ENCODE measurements at regions not wholly inside any gene's neighbourhood (a gene's known extent, or its start where the extent isn't known, plus 50 kb on each side); places are given as distances from the start of the nearest gene placed in this dataset.

GRCh38 chr7:106381252-106381651 lies 96.5 kb upstream of the NAMPT start:
- TF ChIP-seq CTCF (IDR thresholded peaks at IDR 0.05; ENCODE audit: low read depth, low read length) = no peak
- DNase-seq (ENCODE audit: extremely low read depth, low read depth) = no peak

DNA sequence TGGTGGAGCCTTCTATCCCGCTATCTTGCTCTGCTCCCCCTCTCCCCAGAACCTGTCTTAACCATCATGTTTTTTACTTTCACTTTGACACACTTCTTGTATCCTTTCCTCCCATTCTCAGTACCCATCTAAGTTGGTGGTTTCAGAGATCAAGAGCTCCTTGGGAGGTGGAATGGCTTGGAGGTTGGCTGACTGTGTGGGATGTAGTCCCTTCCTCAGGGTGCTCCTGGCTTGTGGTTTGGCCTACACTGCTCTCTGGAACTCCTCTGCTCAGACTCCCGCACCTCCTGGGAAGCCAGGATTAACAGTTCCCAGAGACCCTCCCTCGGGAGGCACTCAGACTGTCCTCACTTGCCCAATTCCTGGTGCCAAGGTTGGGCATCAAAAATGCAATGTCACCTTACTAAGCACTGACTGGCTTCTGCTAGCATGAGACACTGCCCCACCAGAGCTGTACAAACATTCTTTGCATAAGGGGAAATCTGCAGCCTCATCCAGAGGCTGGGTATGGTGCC lies 93.1 kb upstream of the NAMPT start:
- no peak for TF ChIP-seq CTCF (IDR thresholded peaks at IDR 0.05; ENCODE audit: low read depth, low read length)
- DNase-seq (ENCODE audit: extremely low read depth, low read depth) = no peak

DNA sequence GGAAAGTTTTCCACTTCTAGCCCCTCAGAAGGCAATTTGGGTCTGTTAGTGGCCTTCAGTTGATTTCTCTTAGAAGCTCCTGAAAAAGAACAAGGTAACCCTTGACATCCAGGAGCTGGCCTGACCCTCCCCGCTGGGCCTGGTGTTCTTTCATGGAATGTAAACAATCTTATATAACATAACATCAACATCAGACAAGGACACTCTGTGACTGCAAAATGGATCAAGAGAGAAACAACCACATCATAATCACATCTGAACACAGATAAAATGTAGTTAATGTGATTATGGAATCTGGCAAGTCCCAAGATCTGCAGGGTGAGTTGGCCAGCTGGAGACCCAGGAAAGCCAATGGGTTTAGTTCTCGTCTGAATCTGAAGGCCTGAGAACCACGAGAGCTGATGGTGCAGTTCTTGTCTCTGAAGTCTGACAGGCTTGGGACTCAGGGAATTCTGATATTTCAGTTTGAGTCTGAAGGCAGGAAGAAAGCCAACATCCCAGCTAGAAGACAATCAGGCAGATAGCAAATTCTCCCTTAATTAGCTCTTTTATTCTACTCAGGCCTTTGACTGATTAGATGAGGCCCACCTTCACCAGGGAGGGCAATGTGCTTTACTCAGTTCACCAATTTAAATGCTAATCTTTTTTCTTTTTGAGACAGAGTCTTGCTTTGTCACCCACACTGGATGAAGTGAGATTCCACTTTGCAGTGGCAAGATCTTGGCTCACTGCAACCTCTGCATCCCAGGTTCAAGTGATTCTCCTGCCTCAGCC lies 91.4 kb upstream of the NAMPT start:
- no peak for TF ChIP-seq CTCF (IDR thresholded peaks at IDR 0.05; ENCODE audit: low read depth, low read length)
- DNase-seq (ENCODE audit: extremely low read depth, low read depth) = no peak

DNA sequence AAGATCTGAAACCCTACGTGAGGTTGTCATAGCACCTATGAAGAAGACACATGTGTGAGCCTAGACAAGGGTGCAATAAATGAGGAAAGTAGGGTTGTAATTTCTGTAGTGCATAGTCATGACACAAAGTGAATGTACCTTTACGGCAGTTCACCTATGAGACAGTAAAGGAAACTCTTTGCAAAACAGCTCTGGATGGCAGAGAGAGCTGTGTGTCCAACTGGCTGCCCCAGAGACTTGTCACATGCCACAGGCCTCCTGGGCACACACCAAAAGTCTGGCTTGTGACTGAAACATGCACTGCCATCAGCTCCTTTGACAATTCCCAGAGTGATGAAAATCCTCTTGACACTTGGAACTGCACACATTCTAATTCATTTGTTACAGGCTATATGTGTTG lies 90.7 kb upstream of the NAMPT start:
- TF ChIP-seq CTCF (IDR thresholded peaks at IDR 0.05; ENCODE audit: low read depth, low read length) = no peak
- DNase-seq (ENCODE audit: extremely low read depth, low read depth) = no peak

DNA sequence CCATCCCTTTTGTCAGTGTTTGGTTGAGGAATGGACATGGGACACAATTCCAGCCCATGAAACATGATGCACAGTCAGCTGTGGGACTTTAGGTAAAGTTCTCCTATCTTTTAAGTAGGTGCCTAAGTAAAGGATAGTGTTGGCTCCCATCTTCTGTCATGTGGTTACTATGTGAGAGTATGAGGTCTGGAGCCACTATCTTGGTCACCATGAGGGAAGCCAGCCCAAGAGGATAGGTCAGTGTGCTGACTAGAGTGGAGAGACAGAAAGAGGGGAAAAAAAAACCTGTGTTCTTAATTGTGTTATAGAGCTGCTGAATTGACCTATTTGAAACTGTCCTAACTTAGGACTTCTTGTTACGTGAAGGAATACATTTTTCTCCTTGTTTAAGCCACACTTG lies 89.7 kb upstream of the NAMPT start:
- TF ChIP-seq CTCF (IDR thresholded peaks at IDR 0.05; ENCODE audit: low read depth, low read length) = no peak
- no peak for DNase-seq (ENCODE audit: extremely low read depth, low read depth)

DNA sequence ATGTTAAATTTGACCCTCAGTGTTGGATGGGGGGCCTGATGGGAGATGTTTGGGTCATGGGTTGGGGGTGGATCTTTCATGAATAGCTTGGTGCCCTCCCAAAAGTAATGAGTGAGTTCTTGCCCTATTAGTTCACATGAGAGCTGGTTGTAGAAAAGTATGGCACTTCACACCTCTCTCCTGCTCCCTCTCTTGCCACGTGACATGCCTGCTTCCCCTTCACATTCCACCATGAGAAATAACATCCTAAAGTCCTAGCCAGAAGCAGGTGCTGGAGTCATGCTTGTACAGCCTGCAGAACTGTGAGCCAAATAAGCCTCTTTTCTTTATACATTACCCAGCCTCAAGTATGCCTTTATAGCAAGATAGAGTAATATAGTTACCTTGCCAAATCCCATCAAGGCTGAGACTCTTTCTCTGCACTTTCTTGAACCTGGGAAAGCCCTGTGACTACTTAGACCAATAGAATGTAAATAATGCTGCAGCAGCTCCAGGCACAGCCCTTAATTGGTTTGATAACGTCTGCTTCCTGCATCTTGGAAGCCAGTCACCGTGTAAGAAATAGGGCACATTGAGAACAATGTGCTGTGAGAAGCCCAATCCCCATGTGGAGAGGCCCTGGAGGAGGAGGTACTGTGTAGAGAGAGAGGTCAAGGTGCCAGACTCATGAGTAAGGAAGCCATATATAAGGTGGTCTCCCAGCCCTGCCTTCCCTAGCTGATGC lies 88.0 kb upstream of the NAMPT start:
- no peak for TF ChIP-seq CTCF (IDR thresholded peaks at IDR 0.05; ENCODE audit: low read depth, low read length)
- DNase-seq (ENCODE audit: extremely low read depth, low read depth) = no peak

DNA sequence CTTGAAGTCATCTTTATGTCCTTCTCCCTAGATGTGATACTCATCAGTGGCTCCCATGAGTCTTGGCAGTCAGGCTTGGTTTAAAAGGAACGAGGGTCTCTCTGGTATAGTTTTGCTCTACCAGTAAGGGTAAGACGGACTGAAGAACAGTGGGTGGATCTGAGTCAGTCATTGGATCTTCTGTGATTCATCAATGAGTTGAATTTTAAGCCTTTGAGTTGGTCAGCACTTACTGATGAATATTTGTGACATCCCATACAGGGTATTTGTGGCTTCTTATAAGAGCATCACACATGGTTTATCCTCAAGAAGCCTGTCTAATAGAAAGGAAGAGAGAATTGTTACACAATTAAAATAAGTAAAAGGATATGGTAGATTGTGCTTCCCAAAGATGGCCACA lies 87.3 kb upstream of the NAMPT start:
- DNase-seq (ENCODE audit: extremely low read depth, low read depth) = no peak

More for the DNA sequence above, 87.3 kb upstream of the NAMPT start:
- TF ChIP-seq CTCF (IDR thresholded peaks at IDR 0.05; ENCODE audit: low read depth, low read length) = no peak

All from AG09319 (cell line).